ENCODE measurements at regions not wholly inside any gene's neighbourhood (a gene's known extent, or its start where the extent isn't known, plus 50 kb on each side); places are given as distances from the start of the nearest gene placed in this dataset.

DNA sequence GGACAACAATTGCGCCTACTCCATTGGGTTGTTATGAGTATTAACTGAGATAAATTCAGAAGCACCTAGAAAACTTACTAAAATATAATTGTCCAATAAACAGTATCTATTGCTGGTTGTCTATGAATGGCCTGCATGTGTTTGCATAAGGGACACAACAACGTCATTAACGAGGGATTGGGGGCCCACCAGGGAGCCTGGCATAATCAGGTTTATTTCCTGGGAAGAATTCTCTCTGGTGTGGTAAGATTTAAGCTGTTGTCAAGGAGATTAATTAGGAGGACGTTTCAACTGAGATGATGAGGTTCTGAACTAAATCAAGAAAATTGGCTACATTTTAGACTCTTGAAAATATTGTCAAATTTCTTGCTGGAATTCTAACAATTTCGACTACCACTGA is 176.1 kb upstream of the CDIN1 start:
- H3K4me3 Mint-ChIP-seq: no peak overlapping the region
- no peaks in the 10 kb centered on the region for H3K27me3 Mint-ChIP-seq
- peaks cover 3% of the 10 kb centered on the region for H3K9me3 Mint-ChIP-seq
- DNase-seq: no peak
- no peak overlapping the region for H3K27ac Mint-ChIP-seq
- H3K4me1 Mint-ChIP-seq (ENCODE audit: low read depth): no peaks in the 10 kb centered on the region
- H3K36me3 Mint-ChIP-seq (ENCODE audit: low read depth): no peaks in the 10 kb centered on the region

DNA sequence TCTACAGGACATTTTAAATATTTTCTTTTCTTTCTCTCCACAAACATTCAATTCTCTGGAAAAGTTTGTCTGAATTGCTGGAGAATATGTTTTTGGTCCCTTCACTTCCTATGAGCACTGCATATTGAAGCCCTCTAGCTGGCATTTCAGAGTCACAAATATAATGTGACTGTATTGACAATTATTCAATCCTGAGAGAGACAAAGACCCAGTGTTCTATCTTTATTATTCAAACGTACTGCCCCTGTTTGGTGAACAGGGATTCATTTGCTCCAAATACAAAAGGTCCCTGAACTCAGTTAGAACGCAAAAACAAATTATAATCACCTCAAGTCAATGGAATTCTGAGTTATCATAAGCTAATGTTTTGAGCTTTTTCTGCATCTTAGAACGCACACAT is 173.1 kb upstream of the CDIN1 start:
- DNase-seq: no peak
- no peak overlapping the region for H3K4me3 Mint-ChIP-seq

DNA sequence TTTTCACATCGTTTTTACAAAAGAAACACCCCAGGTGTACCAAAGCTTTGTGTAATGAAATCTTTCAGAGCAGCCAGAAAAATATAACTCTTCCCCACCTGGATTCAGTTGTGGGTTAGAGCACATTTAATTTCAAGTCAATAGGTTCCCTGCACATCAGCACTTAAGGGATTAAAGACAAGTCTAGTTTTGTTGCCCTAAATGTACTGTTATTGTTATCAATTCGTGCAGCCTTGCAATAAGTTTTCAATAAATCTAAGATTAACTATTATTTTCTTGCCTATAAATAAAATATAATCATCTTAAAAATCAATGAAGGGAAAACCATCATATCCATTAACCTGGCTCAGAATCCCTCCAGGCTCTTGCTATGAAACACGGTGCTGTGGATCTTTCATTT is 172.5 kb upstream of the CDIN1 start:
- DNase-seq: no peak
- Mint-ChIP-seq H3K9me3 (no peaks in the 10 kb centered on the region), H3K27me3 (no peaks in the 10 kb centered on the region), H3K4me1 (ENCODE audit: low read depth) (no peaks in the 10 kb centered on the region), H3K36me3 (ENCODE audit: low read depth) (no peaks in the 10 kb centered on the region), H3K27ac (no peak overlapping the region), H3K4me3 (no peak overlapping the region)

More for the DNA sequence above, 173.1 kb upstream of the CDIN1 start:
- no peak overlapping the region for H3K27ac Mint-ChIP-seq
- H3K27me3 Mint-ChIP-seq: no peaks in the 10 kb centered on the region
- H3K36me3 Mint-ChIP-seq (ENCODE audit: low read depth): no peaks in the 10 kb centered on the region
- no peaks in the 10 kb centered on the region for H3K9me3 Mint-ChIP-seq
- H3K4me1 Mint-ChIP-seq (ENCODE audit: low read depth): no peaks in the 10 kb centered on the region

DNA sequence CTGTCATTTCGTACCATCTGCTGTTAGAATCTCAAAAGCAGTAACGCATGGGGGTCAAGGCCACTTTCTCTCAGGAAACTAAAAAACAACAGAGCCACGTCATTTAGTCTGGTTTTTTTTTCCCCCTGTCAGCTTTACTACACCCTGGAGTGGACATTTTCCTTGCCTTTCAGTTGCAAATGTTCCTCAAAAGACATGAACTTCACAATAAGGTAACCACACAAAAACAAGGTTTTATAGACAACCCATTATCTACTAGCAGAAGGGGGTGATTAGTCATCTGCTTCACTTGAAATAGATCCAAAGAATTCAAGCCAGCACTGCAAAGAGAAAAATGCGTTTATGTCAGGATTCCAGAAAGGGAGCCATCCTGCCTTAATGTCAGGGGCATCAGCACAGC is 171.8 kb upstream of the CDIN1 start:
- Mint-ChIP-seq H3K36me3 (ENCODE audit: low read depth) (no peaks in the 10 kb centered on the region), H3K27ac (no peak overlapping the region), H3K4me1 (ENCODE audit: low read depth) (no peaks in the 10 kb centered on the region), H3K4me3 (no peak overlapping the region), H3K9me3 (no peaks in the 10 kb centered on the region), H3K27me3 (no peaks in the 10 kb centered on the region)
- DNase-seq: no peak

DNA sequence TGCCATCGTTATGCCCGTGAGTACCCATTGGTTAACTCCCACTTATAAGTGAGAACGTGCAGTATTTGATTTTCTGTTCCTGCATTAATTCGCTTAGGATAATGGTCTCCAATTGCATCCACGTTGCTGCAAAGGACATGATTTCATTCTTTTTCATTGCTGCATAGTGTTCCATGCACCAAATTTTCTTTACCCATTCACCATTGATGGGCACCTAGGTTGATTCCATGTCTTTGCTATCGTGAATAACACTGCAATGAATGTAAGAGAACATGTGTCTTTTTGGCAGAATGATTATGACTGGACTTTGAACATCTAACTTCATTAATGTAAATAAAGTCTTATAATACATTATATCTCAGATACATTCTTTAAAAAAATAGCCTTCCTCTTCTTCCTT is 169.6 kb upstream of the CDIN1 start:
- no peaks in the 10 kb centered on the region for H3K4me1 Mint-ChIP-seq (ENCODE audit: low read depth)
- no peaks in the 10 kb centered on the region for H3K9me3 Mint-ChIP-seq
- H3K27ac Mint-ChIP-seq: no peak overlapping the region

DNA sequence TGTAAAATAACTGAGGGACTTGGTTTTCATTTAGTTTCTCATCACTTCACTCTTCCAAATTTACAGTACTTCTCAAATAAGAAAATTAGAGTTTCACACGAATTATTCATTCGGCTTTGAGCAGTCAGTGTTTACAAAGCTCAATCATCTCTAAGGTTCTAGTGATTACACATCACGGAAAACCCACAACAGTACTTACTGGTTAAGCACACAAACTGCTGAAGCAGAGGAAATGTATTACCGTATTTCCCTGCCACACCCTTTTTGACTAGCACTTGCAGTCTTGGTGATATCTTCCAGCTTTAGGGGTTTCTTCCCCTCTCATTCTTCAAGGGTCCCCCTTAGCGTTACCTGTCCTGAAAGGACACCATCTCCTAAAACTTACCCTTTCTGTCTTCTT is 164.8 kb upstream of the CDIN1 start:
- no peak overlapping the region for H3K4me3 Mint-ChIP-seq
- no peak overlapping the region for H3K27ac Mint-ChIP-seq
- H3K9me3 Mint-ChIP-seq: no peaks in the 10 kb centered on the region
- no peaks in the 10 kb centered on the region for H3K36me3 Mint-ChIP-seq (ENCODE audit: low read depth)
- H3K4me1 Mint-ChIP-seq (ENCODE audit: low read depth): no peaks in the 10 kb centered on the region
- no peak for DNase-seq
- H3K27me3 Mint-ChIP-seq: no peaks in the 10 kb centered on the region

More for the DNA sequence above, 169.6 kb upstream of the CDIN1 start:
- H3K27me3 Mint-ChIP-seq: no peaks in the 10 kb centered on the region
- no peak for DNase-seq
- H3K4me3 Mint-ChIP-seq: no peak overlapping the region
- no peaks in the 10 kb centered on the region for H3K36me3 Mint-ChIP-seq (ENCODE audit: low read depth)

DNA sequence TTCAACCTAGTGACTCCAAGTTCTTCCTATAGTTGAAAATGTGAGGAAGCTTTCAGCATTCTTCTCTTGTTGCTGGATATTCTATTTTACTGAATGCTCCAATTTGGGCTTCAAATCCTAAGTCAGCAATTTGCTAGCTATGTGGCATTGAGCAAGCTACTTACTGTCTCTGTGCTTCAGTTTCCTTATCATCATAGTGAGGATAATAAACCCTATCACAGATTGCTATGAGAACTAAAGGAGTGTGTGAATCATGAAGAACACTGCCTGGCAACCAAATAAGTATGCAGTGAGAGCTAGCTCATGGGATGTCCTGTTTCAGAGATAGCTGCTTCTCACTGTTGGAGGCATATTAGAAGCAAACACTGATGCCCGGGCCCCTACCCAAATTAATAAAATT is 163.8 kb upstream of the CDIN1 start:
- H3K4me3 Mint-ChIP-seq: no peak overlapping the region
- H3K27me3 Mint-ChIP-seq: no peaks in the 10 kb centered on the region
- no peaks in the 10 kb centered on the region for H3K36me3 Mint-ChIP-seq (ENCODE audit: low read depth)
- no peak for DNase-seq
- no peak overlapping the region for H3K27ac Mint-ChIP-seq
- H3K9me3 Mint-ChIP-seq: no peaks in the 10 kb centered on the region
- H3K4me1 Mint-ChIP-seq (ENCODE audit: low read depth): no peaks in the 10 kb centered on the region

DNA sequence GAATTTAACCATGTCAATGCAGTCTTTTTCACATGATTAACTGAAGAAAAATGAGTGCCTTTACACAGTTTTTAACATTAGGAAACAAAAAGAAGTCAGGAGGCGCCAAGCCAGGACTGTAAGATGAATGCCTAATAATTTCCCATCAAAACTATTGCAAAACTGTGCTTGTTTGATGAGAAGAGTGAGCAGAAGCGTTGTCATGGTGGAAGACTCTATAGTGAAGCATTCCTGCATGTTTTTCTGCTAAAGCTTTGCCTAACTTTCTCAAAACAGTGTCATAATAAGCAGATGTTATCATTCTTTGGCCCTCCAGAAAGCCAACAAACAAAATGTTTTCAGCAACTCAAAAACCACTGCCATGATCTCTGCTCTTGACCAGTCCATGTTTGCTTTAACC is 156.8 kb upstream of the CDIN1 start:
- H3K9me3 Mint-ChIP-seq: peaks cover 2% of the 10 kb centered on the region
- H3K36me3 Mint-ChIP-seq (ENCODE audit: low read depth): no peaks in the 10 kb centered on the region
- no peak overlapping the region for H3K27ac Mint-ChIP-seq
- no peaks in the 10 kb centered on the region for H3K27me3 Mint-ChIP-seq
- no peak overlapping the region for H3K4me3 Mint-ChIP-seq
- no peaks in the 10 kb centered on the region for H3K4me1 Mint-ChIP-seq (ENCODE audit: low read depth)
- DNase-seq: no peak

DNA sequence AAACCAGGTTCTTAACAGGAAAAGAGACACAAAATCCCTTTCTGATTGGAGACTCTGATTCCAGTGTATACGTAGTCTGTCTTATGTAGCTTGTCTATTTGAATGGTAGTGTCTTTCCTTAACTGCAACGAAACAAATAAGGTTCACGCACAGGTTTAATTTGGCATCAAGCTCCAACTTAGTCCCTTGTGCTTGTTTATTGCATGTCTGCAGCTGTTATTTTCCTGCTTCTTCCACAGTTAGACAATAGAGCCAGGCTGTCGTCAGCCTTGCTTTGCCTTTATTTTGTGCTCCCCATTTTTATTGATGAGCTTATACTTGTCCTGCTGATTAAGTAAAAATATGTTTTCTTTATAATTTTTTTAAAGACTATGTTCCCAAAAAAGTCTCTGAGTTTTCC is 152.7 kb upstream of the CDIN1 start:
- no peaks in the 10 kb centered on the region for H3K27me3 Mint-ChIP-seq
- peaks cover 2% of the 10 kb centered on the region for H3K9me3 Mint-ChIP-seq
- no peak for DNase-seq
- H3K36me3 Mint-ChIP-seq (ENCODE audit: low read depth): no peaks in the 10 kb centered on the region
- no peak overlapping the region for H3K27ac Mint-ChIP-seq
- no peak overlapping the region for H3K4me3 Mint-ChIP-seq
- H3K4me1 Mint-ChIP-seq (ENCODE audit: low read depth): no peaks in the 10 kb centered on the region

DNA sequence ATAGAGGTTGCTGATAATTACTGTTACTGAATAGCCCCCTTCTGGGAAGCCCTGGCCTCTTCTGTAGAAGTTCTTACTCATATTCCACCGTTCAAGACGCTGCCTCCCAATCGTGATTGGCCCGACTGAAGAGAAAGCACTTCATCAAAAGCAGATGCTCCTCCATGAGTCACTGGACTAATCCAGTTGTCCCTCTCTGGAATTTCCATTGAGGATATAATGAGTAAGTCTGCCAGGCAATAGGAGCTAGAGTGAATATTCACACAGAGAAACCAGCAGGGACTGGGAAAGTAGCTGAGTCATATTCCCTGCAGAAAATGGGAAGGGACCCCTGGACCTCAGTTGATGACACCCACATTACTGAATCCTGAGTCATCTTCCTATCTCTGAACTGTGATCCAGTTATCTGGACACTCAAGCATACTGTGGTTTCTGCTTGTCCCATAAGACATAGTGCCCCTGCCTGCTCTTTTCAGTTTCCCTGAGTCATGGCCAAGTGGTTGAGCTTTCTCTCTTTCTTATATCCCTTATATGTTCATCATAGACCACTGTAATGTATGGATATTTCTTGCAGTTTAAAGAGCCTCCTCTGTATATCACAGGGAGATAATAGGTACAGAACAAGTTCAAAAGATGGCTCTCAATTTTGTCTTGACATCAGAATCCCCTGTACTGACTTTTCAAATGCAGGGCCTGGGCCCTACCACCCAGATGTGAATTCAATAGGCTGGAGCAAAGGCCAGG is 151.2 kb upstream of the CDIN1 start:
- Mint-ChIP-seq H3K4me1 (ENCODE audit: low read depth) (no peaks in the 10 kb centered on the region), H3K4me3 (no peak overlapping the region), H3K36me3 (ENCODE audit: low read depth) (no peaks in the 10 kb centered on the region), H3K9me3 (no peaks in the 10 kb centered on the region), H3K27ac (no peak overlapping the region), H3K27me3 (no peaks in the 10 kb centered on the region)
- DNase-seq: no peak

DNA sequence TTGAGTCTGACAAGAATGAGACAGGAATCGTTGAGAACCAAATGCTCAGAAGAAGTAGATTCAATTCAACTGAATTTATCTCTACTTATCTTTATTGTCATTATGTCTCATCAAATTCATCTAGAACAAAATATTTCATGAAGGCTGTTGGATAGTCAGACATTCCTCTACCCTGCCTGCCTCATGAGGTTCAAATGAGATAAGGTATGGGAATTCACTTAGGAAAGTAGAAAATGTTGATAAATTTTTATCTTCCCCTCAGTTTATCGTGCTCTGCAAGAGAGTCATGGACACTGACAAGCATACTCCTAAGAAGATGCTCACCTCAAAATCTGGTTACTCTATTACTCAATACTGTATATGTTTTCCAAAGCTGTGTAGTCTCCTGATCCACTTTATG is 149.7 kb upstream of the CDIN1 start:
- Mint-ChIP-seq H3K9me3 (no peaks in the 10 kb centered on the region), H3K36me3 (ENCODE audit: low read depth) (no peaks in the 10 kb centered on the region), H3K27me3 (no peaks in the 10 kb centered on the region), H3K4me3 (no peak overlapping the region), H3K4me1 (ENCODE audit: low read depth) (no peaks in the 10 kb centered on the region), H3K27ac (no peak overlapping the region)
- DNase-seq: no peak

DNA sequence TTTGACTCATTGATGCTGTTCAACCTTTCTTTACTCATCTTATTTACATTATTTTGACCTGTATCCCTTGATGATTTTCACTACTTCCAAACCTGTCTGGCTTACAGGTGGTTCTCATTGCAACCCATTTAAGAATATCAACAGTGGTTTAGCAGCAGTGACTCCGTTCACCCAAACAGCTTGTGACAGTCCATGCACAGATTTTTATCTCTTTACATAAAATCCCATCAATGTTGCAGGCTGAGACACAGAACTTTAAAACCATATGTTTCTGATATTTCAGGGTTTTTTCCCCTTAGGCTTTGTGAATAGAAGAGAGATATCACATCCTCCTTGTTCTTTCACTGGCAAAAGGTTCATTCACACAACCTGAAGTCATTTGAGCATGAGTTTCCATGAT is 149.1 kb upstream of the CDIN1 start:
- no peaks in the 10 kb centered on the region for H3K27me3 Mint-ChIP-seq
- no peaks in the 10 kb centered on the region for H3K9me3 Mint-ChIP-seq
- DNase-seq: no peak
- H3K4me1 Mint-ChIP-seq (ENCODE audit: low read depth): no peaks in the 10 kb centered on the region
- no peak overlapping the region for H3K27ac Mint-ChIP-seq
- no peak overlapping the region for H3K4me3 Mint-ChIP-seq
- H3K36me3 Mint-ChIP-seq (ENCODE audit: low read depth): no peaks in the 10 kb centered on the region

DNA sequence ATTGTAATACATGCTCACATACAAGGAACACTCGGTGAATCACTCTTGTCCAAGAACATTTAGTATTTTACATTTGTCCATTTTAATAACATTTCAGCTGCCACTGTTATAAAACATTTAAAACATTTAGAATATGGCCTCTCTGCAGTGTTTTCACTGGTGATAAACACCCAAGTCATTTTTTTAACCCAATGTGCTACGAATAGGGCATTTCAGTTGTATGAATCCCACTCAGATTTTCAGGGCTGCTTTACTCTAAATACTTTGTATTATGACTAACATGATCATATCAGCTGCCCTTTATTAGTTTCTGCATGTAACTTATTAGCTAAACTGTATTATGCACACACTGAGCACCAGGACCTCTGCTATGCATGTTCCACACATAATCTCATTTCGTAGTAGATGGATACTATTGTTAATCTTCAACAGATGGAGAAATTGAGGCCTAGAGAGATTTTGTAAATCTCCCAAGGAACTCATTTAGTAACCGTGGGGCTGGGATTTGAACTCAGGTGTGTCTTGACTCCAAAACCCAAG is 148.6 kb upstream of the CDIN1 start:
- H3K27me3 Mint-ChIP-seq: no peaks in the 10 kb centered on the region
- no peak for DNase-seq
- H3K4me1 Mint-ChIP-seq (ENCODE audit: low read depth): no peaks in the 10 kb centered on the region
- no peaks in the 10 kb centered on the region for H3K9me3 Mint-ChIP-seq
- no peak overlapping the region for H3K4me3 Mint-ChIP-seq
- no peaks in the 10 kb centered on the region for H3K36me3 Mint-ChIP-seq (ENCODE audit: low read depth)
- no peak overlapping the region for H3K27ac Mint-ChIP-seq

DNA sequence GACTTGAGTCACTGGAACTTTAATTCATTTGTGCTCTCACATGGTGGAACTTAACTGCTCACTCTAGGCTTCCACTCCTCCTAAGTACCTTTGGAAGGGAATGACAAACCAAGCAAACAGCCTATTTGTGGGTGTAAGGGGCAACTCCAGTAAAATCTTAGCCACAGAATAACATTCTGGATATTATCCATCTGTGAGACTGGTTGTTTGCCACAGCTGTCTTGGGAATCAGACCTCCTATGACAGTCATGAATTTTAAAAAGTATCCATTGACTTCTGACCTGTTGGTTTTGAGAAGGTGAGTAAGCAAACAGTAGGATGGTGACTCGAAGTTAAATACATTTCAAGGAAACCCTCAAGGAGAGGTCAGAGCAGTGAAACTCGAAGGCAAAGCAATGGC is 147.3 kb upstream of the CDIN1 start:
- Mint-ChIP-seq H3K27ac (no peak overlapping the region), H3K36me3 (ENCODE audit: low read depth) (no peaks in the 10 kb centered on the region), H3K4me3 (no peak overlapping the region), H3K4me1 (ENCODE audit: low read depth) (no peaks in the 10 kb centered on the region), H3K9me3 (no peaks in the 10 kb centered on the region), H3K27me3 (no peaks in the 10 kb centered on the region)
- no peak for DNase-seq

DNA sequence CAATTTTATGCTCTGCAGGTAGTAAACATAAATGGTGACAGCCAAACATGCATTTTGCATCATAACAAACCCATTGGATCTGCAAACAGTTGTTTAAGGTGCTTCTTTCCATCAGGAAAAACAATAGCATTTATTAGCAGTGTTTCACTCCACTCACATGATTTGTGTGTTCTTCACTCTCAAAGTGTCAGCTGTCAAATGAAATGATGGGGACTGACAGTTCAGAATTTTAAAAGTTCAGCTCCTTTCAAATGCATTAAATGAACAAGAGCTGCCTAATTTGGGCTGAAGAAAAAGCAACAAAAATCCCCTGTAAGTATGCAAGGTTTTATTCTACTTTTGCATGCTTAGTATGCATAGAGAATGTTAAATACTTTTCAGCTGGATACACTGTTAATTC is 145.2 kb upstream of the CDIN1 start:
- no peaks in the 10 kb centered on the region for H3K27me3 Mint-ChIP-seq
- H3K36me3 Mint-ChIP-seq (ENCODE audit: low read depth): no peaks in the 10 kb centered on the region
- H3K4me1 Mint-ChIP-seq (ENCODE audit: low read depth): no peaks in the 10 kb centered on the region
- H3K27ac Mint-ChIP-seq: no peak overlapping the region
- no peak overlapping the region for H3K4me3 Mint-ChIP-seq
- H3K9me3 Mint-ChIP-seq: no peaks in the 10 kb centered on the region
- no peak for DNase-seq

DNA sequence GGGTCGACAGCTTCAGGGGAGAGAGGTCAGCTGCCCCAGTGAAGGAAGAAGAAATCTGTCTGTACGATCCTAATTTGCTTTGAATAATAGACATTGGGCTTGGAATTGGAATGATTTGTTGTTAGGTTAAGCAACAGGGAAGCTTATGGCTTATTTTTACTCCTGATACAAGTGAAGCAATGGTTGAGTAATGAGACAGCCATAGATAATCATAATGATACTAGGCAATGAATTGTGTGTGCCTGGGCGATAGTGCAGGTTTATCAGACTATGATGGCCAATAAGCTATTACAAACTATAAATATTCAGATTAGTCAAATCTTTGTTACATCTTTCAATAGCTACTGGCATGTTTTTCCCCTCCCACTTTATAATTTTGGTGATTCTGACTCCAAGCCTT is 140.9 kb upstream of the CDIN1 start:
- no peaks in the 10 kb centered on the region for H3K9me3 Mint-ChIP-seq
- H3K27ac Mint-ChIP-seq: no peak overlapping the region
- H3K27me3 Mint-ChIP-seq: peaks cover 11% of the 10 kb centered on the region
- no peaks in the 10 kb centered on the region for H3K4me1 Mint-ChIP-seq (ENCODE audit: low read depth)
- H3K36me3 Mint-ChIP-seq (ENCODE audit: low read depth): no peaks in the 10 kb centered on the region
- DNase-seq: no peak
- H3K4me3 Mint-ChIP-seq: no peak overlapping the region

Data from activated T-cell treated with anti-CD3 and anti-CD28 coated beads, Interleukin-2, amount 50 U/mL, for 24 hours (primary cell).